ENCODE measurements at regions not wholly inside any gene's neighbourhood (a gene's known extent, or its start where the extent isn't known, plus 50 kb on each side); places are given as distances from the start of the nearest gene placed in this dataset.

DNA sequence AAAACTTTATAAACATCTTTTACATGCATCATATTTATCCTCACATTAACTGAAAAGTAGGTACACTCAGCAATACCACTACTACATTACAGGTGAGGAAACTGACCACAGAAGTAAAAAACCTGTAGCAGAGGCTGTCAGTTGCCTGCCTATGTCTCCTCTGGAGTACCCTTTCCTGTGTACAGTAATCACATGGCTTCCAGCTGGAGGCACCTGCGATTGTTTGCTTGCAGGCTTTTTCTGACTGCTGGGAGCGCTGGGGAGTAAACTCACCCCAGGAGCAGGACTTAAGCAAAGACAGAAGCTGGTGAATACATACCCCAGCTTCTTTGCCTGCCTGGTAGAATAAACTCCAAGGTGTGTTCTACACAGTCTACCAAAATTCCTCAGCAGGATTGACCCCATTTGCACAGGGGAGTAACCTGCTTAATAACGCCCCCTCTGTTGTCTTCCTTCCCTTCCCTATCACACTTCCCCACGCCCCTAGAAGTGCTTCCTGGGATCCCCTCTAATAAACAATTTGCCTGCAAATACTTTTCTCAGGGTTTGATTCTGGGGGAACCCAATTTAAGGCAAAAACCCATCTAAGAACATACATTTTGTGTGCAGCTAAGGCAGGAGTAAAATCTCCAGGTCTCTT, 138.9 kb downstream of the PTH2R start:
- Histone ChIP-seq H3K4me1 (ENCODE audit: control insufficient read depth, insufficient read depth, low read length) (no peaks in the 10 kb centered on the region), H3K27me3 (ENCODE audit: control insufficient read depth, insufficient read depth, low read length, poor library complexity, severe bottlenecking) (no peaks in the 10 kb centered on the region), H3K36me3 (ENCODE audit: control insufficient read depth, insufficient read depth, low read length) (no peaks in the 10 kb centered on the region), H3K27ac (ENCODE audit: insufficient read depth, low read depth, low read length, poor library complexity, severe bottlenecking) (no peak overlapping the region), H3K4me3 (ENCODE audit: insufficient read depth, low read depth, low read length) (no peak overlapping the region), H3K9me3 (ENCODE audit: control insufficient read depth, low read length) (no peaks in the 10 kb centered on the region)
- WGBS, 2 experiments = 63 to 64% methylated on average over 4 of the region's 4 CpGs

DNA sequence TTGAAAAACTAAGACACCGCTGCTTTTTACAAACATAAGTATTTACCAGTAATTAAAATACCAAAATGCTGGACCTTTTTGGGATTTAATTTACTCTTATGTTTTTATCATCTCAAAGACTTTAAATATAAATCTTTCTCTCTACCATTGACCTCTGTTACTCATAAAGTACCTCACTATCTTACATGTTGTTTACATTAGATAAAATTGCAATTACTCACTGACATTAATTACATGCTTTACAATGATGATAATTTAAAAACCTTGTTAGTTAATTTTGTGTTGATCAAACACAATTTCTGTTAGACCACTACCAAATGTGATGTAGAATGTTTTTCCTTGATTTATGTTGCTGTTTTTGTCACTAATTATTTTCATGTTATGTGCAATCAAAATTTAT, 139.5 kb downstream of the PTH2R start:
- 100% methylated on average over 1 of the region's 1 CpG; no CpG with 5 or more reads in 1 of the 2 experiments for WGBS, 2 experiments
- Histone ChIP-seq H3K36me3 (ENCODE audit: control insufficient read depth, insufficient read depth, low read length) (no peaks in the 10 kb centered on the region), H3K4me1 (ENCODE audit: control insufficient read depth, insufficient read depth, low read length) (no peaks in the 10 kb centered on the region), H3K27me3 (ENCODE audit: control insufficient read depth, insufficient read depth, low read length, poor library complexity, severe bottlenecking) (no peaks in the 10 kb centered on the region), H3K9me3 (ENCODE audit: control insufficient read depth, low read length) (no peaks in the 10 kb centered on the region), H3K27ac (ENCODE audit: insufficient read depth, low read depth, low read length, poor library complexity, severe bottlenecking) (no peak overlapping the region), H3K4me3 (ENCODE audit: insufficient read depth, low read depth, low read length) (no peak overlapping the region)

DNA sequence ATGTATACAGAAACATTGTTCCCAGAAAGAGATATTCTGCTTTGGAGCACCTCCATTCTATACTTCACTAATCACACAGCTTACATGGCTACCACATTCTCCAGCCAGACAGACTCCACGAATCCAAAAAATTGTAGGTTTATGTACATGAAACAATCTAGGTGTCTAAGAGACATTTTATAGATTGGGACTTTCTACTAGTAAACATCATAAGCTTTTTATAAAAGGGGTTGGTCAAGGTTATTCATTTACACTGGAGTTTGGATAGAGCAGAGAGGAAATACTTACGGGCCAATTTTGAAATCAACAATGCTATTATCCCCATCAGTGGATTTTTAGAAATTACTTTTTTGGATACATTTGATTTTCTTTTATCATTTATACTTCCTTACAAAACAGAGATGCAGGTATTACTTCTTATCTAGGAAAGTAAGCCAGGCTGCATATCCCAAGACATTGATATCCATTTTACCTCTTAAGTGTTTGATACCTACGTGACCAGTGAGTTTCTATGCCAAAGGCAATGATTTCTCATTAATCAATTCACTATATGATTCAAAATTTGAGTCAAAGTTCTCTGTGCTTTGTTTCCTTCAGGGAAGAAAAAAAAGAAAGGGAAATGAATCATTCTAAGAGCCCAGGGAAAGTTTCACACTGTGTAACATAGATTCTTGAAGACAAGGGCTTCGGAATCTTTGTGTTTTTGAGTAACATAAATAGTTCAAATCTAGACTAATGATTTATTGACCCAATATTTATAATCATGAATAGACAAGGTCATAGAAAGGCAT, 140.5 kb downstream of the PTH2R start:
- no peaks in the 10 kb centered on the region for H3K36me3 ChIP-seq (ENCODE audit: control insufficient read depth, insufficient read depth, low read length)
- 89 to 96% methylated on average over 3 to 4 of the region's 4 CpGs for WGBS, 2 experiments

DNA sequence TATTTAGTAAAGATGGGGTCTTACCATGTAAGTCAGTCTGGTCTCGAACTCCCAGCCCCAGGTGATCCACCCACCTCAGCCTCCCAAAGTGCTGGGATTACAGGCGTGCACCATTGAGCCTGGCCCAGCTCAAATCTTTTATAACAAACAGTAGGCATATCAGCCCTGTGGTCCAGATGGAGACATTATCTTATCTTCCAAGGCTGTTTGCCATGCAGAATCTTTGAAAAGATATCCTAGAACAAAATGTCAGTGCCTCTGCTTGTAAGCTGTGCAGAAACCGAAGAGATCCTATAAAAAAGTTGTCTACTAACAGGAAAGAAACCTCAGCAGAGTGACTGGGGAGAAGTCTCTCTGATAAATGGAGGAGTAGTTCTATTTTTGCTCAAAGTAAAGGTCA, 142.1 kb downstream of the PTH2R start:
- Histone ChIP-seq H3K9me3 (ENCODE audit: control insufficient read depth, low read length) (no peaks in the 10 kb centered on the region), H3K4me1 (ENCODE audit: control insufficient read depth, insufficient read depth, low read length) (no peaks in the 10 kb centered on the region), H3K27me3 (ENCODE audit: control insufficient read depth, insufficient read depth, low read length, poor library complexity, severe bottlenecking) (no peaks in the 10 kb centered on the region), H3K27ac (ENCODE audit: insufficient read depth, low read depth, low read length, poor library complexity, severe bottlenecking) (no peak overlapping the region), H3K4me3 (ENCODE audit: insufficient read depth, low read depth, low read length) (no peak overlapping the region), H3K36me3 (ENCODE audit: control insufficient read depth, insufficient read depth, low read length) (no peaks in the 10 kb centered on the region)
- 88 to 94% methylated on average over 3 of the region's 3 CpGs for WGBS, 2 experiments

More for the DNA sequence above, 140.5 kb downstream of the PTH2R start:
- Histone ChIP-seq H3K4me1 (ENCODE audit: control insufficient read depth, insufficient read depth, low read length) (no peaks in the 10 kb centered on the region), H3K27ac (ENCODE audit: insufficient read depth, low read depth, low read length, poor library complexity, severe bottlenecking) (no peak overlapping the region), H3K27me3 (ENCODE audit: control insufficient read depth, insufficient read depth, low read length, poor library complexity, severe bottlenecking) (no peaks in the 10 kb centered on the region), H3K9me3 (ENCODE audit: control insufficient read depth, low read length) (no peaks in the 10 kb centered on the region), H3K4me3 (ENCODE audit: insufficient read depth, low read depth, low read length) (no peak overlapping the region)

DNA sequence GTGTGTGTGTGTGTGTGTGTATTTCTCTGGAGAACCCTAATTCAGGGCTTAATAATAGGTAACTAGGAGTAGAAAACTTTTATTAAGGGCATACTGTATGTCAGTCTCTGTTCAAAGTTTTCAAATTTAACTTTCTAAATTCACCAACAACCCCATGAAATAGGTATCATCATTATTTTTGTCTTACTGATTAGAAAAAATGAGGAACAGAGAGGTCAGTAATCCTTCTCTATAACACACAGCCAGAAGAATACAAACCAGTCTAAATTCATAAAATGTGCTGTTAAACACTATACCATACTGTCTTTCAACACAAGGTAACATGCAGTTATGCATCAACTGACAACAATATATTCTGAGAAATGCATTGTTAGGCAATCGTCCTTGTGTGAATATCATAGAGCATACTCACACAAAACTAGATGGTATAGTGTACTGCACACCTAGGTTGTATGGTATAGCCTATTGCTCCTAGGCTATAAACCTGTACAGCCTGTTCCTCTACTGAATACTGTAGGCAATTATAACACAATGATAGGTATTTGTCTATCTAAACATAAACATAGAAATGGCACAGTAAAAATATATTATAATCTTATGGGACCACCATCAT, 143.1 kb downstream of the PTH2R start:
- WGBS, 2 experiments = 83 to 88% methylated on average over 1 of the region's 1 CpG

DNA sequence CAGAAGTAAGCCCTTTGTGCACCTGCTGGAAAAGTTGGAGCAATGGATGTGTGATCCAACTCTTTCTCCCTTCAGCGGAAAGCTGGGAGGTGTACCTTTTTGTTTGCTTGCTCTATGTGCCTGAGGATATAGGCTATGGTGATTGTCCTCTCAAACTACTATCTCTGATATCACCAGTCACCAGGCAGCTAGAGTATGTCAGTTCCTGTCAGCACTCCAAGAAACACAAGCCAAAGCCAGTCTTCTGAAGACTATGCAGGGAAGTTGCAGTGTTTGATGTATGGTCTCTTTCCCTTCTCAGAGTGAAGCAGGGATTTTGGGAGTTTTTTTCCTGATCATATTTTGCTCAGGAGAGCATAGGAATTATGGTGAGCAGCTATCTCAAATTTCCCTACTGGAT, 146.4 kb downstream of the PTH2R start:
- Histone ChIP-seq H3K9me3 (ENCODE audit: control insufficient read depth, low read length) (no peaks in the 10 kb centered on the region), H3K4me1 (ENCODE audit: control insufficient read depth, insufficient read depth, low read length) (no peaks in the 10 kb centered on the region), H3K36me3 (ENCODE audit: control insufficient read depth, insufficient read depth, low read length) (no peaks in the 10 kb centered on the region), H3K27ac (ENCODE audit: insufficient read depth, low read depth, low read length, poor library complexity, severe bottlenecking) (no peak overlapping the region), H3K4me3 (ENCODE audit: insufficient read depth, low read depth, low read length) (no peak overlapping the region), H3K27me3 (ENCODE audit: control insufficient read depth, insufficient read depth, low read length, poor library complexity, severe bottlenecking) (no peaks in the 10 kb centered on the region)
- WGBS, 2 experiments = 86 to 100% methylated on average over 1 of the region's 1 CpG

More for the DNA sequence above, 143.1 kb downstream of the PTH2R start:
- Histone ChIP-seq H3K4me1 (ENCODE audit: control insufficient read depth, insufficient read depth, low read length) (no peaks in the 10 kb centered on the region), H3K36me3 (ENCODE audit: control insufficient read depth, insufficient read depth, low read length) (no peaks in the 10 kb centered on the region), H3K27ac (ENCODE audit: insufficient read depth, low read depth, low read length, poor library complexity, severe bottlenecking) (no peak overlapping the region), H3K4me3 (ENCODE audit: insufficient read depth, low read depth, low read length) (no peak overlapping the region), H3K27me3 (ENCODE audit: control insufficient read depth, insufficient read depth, low read length, poor library complexity, severe bottlenecking) (no peaks in the 10 kb centered on the region), H3K9me3 (ENCODE audit: control insufficient read depth, low read length) (no peaks in the 10 kb centered on the region)

DNA sequence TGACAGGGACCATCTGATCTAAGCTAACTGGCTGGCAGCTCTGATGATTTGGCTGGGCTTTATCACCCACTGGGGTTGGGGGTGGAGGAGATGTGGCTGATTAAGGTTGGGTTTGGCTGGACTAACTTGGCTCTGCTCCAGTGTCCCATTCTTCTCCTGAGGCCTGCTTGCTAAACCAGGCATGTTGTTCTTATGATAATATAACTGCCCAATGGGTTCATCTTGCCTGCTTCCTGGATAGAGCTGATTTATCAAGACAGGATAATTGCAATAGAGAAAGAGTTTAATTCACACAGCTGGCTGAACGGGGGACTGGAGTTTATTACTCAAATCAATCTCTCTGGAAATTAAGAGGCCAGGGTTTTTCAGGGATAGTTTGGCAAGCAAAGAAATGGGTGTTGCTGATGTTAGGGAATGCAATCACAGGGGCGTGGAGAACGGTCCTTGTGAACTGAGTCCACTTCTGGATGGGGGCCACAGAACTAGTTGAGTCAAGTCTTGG, 150.4 kb downstream of the PTH2R start:
- Histone ChIP-seq H3K36me3 (ENCODE audit: control insufficient read depth, insufficient read depth, low read length) (no peaks in the 10 kb centered on the region), H3K4me3 (ENCODE audit: insufficient read depth, low read depth, low read length) (no peak overlapping the region), H3K27me3 (ENCODE audit: control insufficient read depth, insufficient read depth, low read length, poor library complexity, severe bottlenecking) (no peaks in the 10 kb centered on the region), H3K9me3 (ENCODE audit: control insufficient read depth, low read length) (no peaks in the 10 kb centered on the region), H3K27ac (ENCODE audit: insufficient read depth, low read depth, low read length, poor library complexity, severe bottlenecking) (no peak overlapping the region), H3K4me1 (ENCODE audit: control insufficient read depth, insufficient read depth, low read length) (no peaks in the 10 kb centered on the region)
- whole genome bisulfite sequencing, 2 experiments = 92 to 95% methylated on average over 3 of the region's 3 CpGs

DNA sequence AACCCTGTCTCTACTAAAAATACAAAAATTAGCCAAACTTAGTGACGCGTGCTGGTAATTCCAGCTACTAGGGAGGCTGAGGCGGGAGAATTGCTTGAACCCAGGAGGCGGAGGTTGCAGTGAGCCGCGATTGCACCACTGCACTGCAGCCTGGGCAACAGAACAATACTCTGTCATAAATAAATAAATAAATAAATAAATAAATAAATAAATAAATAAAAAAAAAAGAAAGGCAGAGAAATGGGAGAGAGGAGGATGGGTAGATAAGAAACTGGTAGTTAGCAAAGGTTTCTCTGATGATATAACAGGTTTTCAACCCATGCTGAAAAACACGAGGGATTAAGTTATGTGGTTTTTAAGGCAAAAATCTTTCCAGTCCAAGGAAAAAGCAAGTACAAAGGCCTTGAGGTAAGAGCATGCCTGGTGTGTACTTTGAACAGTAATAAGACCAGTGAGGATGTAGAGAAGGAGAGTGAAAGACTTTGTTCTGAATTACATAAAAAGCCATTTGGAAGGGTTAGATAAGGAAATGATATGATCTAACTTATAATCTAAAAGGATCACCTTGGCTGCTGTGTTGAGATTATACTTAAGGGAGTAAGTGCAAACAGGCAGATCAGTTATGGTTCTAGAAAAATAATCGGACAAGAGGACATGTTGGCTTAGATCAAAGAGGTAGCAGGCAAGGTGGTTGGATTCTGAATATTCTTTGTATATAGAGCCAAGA, 159.3 kb downstream of the PTH2R start:
- H3K4me1 ChIP-seq (ENCODE audit: control insufficient read depth, insufficient read depth, low read length) = no peaks in the 10 kb centered on the region
- no peaks in the 10 kb centered on the region for H3K36me3 ChIP-seq (ENCODE audit: control insufficient read depth, insufficient read depth, low read length)
- H3K27ac ChIP-seq (ENCODE audit: insufficient read depth, low read depth, low read length, poor library complexity, severe bottlenecking) = no peak overlapping the region
- no peaks in the 10 kb centered on the region for H3K9me3 ChIP-seq (ENCODE audit: control insufficient read depth, low read length)
- 92 to 93% methylated on average over 7 to 8 of the region's 8 CpGs for WGBS, 2 experiments
- no peaks in the 10 kb centered on the region for H3K27me3 ChIP-seq (ENCODE audit: control insufficient read depth, insufficient read depth, low read length, poor library complexity, severe bottlenecking)
- H3K4me3 ChIP-seq (ENCODE audit: insufficient read depth, low read depth, low read length) = no peak overlapping the region

DNA sequence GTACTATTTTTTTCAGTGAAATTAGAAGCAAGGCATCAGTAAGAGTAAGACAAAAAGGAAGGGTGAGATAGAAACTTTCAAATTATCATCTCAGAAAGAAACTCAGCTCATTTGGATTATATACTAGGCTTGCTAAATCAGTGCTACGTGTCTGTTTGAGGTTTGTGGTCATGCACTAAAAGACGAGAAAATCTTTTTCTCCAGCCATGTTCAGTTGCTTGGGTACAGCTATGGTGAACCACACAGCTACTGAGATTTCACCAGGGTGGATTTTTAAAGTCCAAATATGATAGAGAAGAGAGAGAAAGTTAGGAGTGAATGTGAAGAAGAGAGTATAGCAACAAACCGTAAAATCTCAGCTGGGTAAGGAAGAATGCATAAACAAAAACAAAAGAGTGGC, 161.6 kb downstream of the PTH2R start:
- H3K27ac ChIP-seq (ENCODE audit: insufficient read depth, low read depth, low read length, poor library complexity, severe bottlenecking) = no peak overlapping the region

DNA sequence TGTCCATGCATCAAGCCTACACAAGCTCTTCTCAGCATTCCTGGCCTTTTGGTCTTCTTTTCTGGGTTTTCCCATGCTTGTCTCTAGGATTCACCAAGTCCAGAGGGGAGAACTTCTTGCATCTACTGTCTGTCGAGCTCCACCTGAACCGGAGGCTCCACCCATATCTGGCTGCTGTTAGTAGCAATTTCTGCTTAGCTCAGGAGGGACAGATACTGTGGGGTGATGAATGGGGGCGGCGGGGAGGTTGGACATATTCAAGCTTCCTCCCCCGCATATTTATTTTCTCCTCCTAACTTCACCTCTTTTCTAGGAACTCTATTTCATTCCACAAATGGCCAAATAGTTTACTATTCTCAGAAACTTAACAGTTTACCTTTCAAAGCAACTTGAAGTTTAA, 163.5 kb downstream of the PTH2R start:
- Histone ChIP-seq H3K9me3 (ENCODE audit: control insufficient read depth, low read length) (no peaks in the 10 kb centered on the region), H3K27me3 (ENCODE audit: control insufficient read depth, insufficient read depth, low read length, poor library complexity, severe bottlenecking) (no peaks in the 10 kb centered on the region), H3K27ac (ENCODE audit: insufficient read depth, low read depth, low read length, poor library complexity, severe bottlenecking) (no peak overlapping the region), H3K4me3 (ENCODE audit: insufficient read depth, low read depth, low read length) (no peak overlapping the region), H3K36me3 (ENCODE audit: control insufficient read depth, insufficient read depth, low read length) (no peaks in the 10 kb centered on the region), H3K4me1 (ENCODE audit: control insufficient read depth, insufficient read depth, low read length) (no peaks in the 10 kb centered on the region)
- WGBS, 2 experiments = 91 to 95% methylated on average over 5 of the region's 5 CpGs

More for the DNA sequence above, 161.6 kb downstream of the PTH2R start:
- Histone ChIP-seq H3K4me3 (ENCODE audit: insufficient read depth, low read depth, low read length) (no peak overlapping the region), H3K4me1 (ENCODE audit: control insufficient read depth, insufficient read depth, low read length) (no peaks in the 10 kb centered on the region), H3K27me3 (ENCODE audit: control insufficient read depth, insufficient read depth, low read length, poor library complexity, severe bottlenecking) (no peaks in the 10 kb centered on the region), H3K9me3 (ENCODE audit: control insufficient read depth, low read length) (no peaks in the 10 kb centered on the region), H3K36me3 (ENCODE audit: control insufficient read depth, insufficient read depth, low read length) (no peaks in the 10 kb centered on the region)
- whole genome bisulfite sequencing, 2 experiments = 90 to 96% methylated on average over 3 of the region's 3 CpGs
